NCI-H2107 (cell line): ENCODE measurements at regions not wholly inside any gene's neighbourhood (a gene's known extent, or its start where the extent isn't known, plus 50 kb on each side); places are given as distances from the start of the nearest gene placed in this dataset.

Experiments
- DNase-seq: peaks from one replicate; lab custom pipeline; 2025; lab: John Stamatoyannopoulos, UW

DNA sequence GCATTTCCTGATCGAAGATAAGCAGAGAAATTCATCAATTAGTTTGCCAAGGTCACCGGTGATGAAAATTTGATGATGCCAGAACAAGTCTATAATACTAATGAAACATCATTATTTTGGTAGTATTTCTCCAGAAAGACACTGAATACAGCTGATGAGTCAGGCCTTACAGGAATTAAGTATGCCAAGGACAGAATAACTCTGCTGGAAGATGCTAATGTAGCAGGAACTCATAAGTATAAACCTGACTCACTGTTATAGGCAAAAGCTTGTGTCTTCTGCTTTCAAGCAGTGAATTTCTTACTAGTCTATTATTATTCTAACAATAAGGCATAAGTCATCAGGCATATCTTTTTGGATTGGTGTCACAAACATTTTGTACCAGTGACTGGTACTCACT is 1825.1 kb upstream of the IGFBP7 start:
- DNase-seq, result no peak

GRCh38 chr4:58936436-58936835 is 1826.3 kb upstream of the IGFBP7 start:
- no peak for DNase-seq

- DNase-seq, result no peak
Measured at GRCh38 chr4:58940167-58940566, 1830.0 kb upstream of the IGFBP7 start.

DNA sequence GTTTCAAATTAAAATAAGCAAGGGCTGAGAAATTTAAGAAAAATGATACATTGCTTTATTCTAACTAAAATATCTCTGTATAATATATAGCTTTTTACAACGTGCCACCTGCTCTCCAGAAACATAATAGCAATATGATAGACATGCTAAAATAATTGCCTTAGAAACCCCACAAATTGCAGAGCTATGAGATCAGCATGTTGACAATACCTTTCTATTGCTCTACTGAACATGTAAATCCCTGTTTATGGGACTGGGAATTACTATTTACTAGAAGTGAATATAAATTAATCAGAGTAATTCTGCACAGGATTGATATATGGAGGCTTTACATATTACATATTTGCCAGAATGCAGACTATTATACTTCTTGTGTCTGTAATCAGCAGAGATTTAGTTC is 1831.1 kb upstream of the IGFBP7 start:
- DNase-seq, result no peak

- DNase-seq, result no peak
Measured at GRCh38 chr4:58953575-58953974, 1843.4 kb upstream of the IGFBP7 start.

GRCh38 chr4:58957711-58958110 is 1847.5 kb upstream of the IGFBP7 start:
- no peak for DNase-seq

- no peak for DNase-seq
Measured at GRCh38 chr4:58961283-58961682, 1851.1 kb upstream of the IGFBP7 start.

DNA sequence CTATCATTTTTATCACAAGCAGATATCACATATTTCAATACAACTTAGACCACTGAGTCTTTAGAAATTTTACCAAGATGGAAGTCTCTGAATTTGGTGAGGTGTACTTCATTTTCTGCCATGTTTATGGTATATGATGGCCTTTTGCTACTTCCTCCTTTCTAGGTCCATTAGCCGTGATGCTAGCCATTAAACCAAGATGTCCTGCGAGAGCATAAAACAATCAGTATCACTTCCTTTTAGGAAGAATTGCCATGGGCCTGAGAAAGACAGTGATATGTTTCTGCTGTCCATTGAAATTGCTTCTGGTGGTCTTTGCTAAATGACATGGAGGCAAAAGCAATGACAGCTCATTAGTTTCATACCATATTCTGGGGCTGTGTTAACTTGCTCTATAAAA is 1851.7 kb upstream of the IGFBP7 start:
- no peak for DNase-seq

DNA sequence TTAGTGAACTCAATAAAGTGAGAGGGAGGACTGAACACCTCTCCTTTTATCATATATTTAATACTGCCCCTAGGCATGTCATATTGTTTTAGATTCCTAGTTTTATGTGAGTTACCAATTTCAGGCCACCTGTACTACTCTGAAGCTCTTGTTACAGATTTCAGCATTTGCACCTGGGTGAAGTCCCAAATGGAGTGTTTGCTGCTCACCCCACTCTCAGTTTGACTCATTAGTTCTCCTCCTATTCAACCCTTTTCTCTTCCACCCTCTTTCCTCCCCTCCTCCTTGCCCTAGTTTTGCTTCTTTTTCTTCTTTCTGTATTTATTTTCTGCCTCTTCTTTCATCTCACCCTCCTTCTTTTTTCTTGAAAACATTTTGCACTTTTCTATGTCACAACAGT is 1852.2 kb upstream of the IGFBP7 start:
- no peak for DNase-seq

- no peak for DNase-seq
Measured at GRCh38 chr4:58981828-58982227, 1871.6 kb upstream of the IGFBP7 start.

DNA sequence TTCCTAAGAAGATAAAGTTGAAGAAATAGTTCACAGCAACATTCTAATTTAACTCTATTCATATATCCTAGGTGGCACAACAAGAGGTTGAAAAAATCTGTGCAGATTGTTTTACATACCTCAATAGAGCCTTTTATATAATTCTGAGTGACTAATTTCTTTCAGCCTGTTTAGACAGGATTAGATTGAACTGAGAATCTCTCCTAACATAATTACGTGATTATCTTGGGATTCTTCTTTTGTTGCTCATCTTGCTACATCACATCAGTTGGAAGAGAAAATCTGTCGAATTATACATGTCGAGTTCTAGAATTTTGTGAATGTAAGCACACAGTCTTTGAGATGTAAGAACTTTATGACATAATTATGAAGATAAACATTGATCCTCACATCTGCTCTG is 1873.7 kb upstream of the IGFBP7 start:
- no peak for DNase-seq

DNA sequence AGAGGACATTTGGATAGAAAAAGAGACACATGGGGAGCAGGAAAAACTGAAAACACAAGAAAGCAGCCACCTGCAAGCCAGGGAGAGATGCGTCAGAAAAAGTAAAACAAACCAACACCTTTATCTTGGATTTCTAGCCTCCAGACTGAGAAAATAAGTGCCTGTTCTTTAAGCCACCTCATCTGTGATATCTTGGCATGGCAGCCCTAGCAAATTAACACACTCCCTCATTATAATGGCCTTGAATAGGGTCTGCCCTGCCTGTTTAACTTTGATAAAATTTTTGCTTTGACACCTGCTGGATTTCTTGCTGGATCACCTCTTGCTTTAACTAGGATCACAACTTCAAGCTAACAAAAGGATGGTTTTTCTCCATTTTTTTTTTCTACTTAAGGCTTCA is 1892.0 kb upstream of the IGFBP7 start:
- no peak for DNase-seq

- DNase-seq, result no peak
Measured at GRCh38 chr4:59024257-59024656, 1914.1 kb upstream of the IGFBP7 start.

GRCh38 chr4:59037812-59038211 is 1927.6 kb upstream of the IGFBP7 start:
- no peak for DNase-seq

DNA sequence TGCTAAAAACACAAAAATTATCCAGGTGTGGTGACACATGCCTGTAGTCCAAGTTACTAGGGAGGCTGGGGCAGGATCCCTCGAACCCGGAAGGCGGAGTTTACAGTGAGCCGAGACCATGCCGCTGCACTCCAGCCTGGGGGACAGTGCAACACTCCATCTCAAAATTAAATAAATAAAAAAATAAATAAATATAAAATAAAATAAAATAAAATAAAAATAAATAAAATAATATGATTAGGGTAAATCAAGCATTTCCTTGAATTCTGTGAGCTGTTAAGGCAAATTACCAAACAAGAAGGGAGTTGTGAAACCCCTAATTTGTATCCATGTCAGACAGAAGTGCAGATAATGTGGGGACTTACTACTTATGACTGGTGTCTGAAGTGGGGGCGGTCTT is 1928.9 kb upstream of the IGFBP7 start:
- DNase-seq, result no peak

GRCh38 chr4:59044286-59044900 is 1934.2 kb upstream of the IGFBP7 start:
- no peak for DNase-seq

DNA sequence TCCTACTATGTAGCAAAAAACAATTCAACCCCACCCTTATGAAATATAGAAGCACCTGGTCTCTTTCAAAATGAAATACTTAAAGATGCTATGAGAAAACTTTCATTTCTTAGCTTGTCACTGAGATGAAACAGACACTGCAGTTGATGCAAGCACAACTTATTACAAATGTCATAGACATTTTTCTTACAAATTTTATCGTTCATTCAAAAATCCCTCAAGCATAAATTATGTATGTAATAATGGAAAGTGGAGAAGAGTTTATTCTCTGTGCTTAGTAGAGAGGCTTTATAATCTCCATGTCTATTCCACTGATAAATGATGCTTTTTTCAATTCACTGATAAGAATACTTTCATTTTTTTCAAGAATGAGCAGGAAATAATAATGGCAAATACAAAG is 1943.9 kb upstream of the IGFBP7 start:
- no peak for DNase-seq

DNA sequence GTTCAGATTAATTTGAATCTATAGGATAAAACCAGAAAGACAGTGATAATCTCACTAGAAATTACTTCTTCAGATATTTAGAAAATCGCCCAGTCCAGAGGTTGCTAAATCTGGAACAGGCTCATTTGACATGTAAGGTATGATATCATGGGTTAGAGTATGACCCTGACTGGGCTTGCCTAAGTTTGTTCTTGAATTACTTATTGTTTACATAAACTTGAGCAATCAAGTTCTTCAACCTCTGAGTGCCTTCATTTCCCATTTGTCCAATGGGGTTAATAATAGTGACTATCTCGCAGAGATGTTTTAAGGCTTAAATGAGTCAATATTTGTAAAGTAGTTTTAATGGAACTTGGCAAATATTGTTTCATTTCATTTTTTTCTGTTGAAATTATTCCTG is 1947.6 kb upstream of the IGFBP7 start:
- no peak for DNase-seq

- DNase-seq, result no peak
Measured at GRCh38 chr4:59058543-59058942, 1948.4 kb upstream of the IGFBP7 start.

DNA sequence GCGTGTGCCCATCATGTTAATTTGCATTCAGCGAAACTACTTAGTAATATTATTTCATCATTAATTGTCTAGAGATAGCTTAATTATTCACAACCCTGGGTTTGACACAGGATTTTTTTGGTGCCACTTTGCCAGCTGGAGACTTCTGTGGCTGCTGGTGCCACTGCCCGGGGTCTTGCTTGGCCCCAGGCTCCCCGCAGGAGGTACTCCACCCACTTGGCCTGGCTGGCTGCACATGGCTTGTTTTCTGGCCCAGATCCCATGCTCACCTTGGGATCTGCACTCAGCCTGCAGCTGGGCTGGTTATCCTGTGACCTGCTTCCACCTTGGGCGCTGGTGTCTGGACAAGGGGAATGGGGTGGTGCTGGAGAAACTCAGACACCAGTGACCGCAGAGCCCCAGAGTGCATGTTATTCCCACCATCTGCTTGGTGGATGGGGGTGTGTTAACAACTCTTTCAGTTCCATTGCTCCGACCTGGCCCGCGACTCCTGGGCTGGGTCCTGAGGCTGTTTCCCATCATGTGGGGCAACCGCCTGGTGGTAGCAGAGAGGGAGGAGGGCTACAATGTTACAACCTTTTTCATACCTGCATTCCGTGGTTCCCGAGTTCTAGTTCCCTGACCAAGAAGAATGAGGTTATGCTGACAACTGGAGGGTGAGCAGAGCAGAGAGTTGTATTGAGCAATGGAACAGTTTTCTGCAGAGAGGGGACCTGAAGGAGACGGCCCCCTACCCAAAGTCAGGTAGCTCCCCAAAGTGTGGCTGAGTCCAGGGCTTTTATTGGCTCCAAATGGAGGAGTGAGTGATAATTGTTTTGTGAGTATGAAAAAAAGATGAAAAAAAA is 1950.0 kb upstream of the IGFBP7 start:
- DNase-seq, result no peak

GRCh38 chr4:59060895-59061294 is 1950.7 kb upstream of the IGFBP7 start:
- no peak for DNase-seq

DNA sequence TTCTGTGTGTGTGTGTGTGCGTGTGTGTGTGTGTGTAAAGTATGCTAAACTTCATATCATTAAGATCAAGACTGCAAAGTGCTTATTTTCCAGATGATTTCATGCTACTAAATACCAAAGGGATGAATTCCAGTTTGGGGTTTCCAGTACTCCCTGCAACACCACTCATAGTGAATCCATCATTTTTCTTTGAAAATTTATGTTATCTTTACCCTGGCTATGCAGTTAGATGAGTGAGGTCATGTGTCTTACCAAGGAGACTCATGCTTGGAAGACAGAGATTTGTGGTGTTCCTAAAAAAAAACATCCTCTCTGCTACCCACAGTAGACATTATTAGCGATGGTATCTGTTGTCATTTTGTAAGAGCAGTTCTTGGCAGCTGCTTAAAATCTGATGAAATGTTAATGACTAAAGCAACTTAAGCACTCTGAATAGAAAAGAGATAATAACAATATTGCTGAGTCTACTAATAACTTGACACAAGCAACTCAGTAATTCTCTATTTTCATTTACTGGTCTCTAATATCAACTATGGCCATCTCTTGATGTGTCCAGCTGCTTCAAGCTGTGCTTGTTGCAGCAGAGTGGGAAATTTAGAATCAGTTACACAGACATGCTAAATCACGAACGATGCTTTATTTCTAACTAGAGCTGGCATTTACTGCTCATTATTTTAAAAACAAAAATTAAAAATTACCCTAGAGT is 1953.0 kb upstream of the IGFBP7 start:
- no peak for DNase-seq

GRCh38 chr4:59068722-59069418 is 1958.7 kb upstream of the IGFBP7 start:
- no peak for DNase-seq
